Chondrocyte (in vitro differentiated cells): ENCODE measurements at regions not wholly inside any gene's neighbourhood (a gene's known extent, or its start where the extent isn't known, plus 50 kb on each side); places are given as distances from the start of the nearest gene placed in this dataset.

Experiments used
- DNase-seq: peaks from one replicate; pipeline ENCODE4 v3.0.0; 2021; ENCODE audit warnings: mixed read lengths, low spot score
- H3K27ac Mint-ChIP-seq: one replicate; pipeline ENCODE4 v1.8.0; 2021; ENCODE audit warnings: mild to moderate bottlenecking, moderate library complexity, mixed read lengths; ENCODE audit not compliant: unreplicated experiment
- H3K27me3 Mint-ChIP-seq: 2 replicates; pipeline ENCODE4 v1.8.0; 2021; ENCODE audit warnings: low read depth, mixed read lengths
- H3K36me3 Mint-ChIP-seq: 2 replicates; pipeline ENCODE4 v1.8.0; 2021; ENCODE audit warnings: low read depth, mixed read lengths
- H3K4me1 Mint-ChIP-seq: 2 replicates; pipeline ENCODE4 v1.8.0; 2021; ENCODE audit warnings: low read depth, mild to moderate bottlenecking, mixed read lengths
- H3K4me3 Mint-ChIP-seq: one replicate; pipeline ENCODE4 v1.8.0; 2021; ENCODE audit warnings: mild to moderate bottlenecking, moderate library complexity, mixed read lengths; ENCODE audit not compliant: unreplicated experiment
- H3K9me3 Mint-ChIP-seq: 2 replicates; pipeline ENCODE4 v1.8.0; 2021; ENCODE audit warnings: low read depth, mixed read lengths
- CTCF ChIP-seq: fragments of 200-600 bp; sonication (generic); IDR thresholded peaks from 2 replicates; pipeline ENCODE4 v1.5.0; 2021; ENCODE audit warnings: antibody characterized with exemption, mild to moderate bottlenecking, moderate library complexity

- no peak overlapping the region for H3K27ac Mint-ChIP-seq
- H3K4me1 Mint-ChIP-seq, result no peaks in the 10 kb centered on the region
- no peak for TF ChIP-seq CTCF
- DNase-seq, result no peak
- no peaks in the 10 kb centered on the region for H3K9me3 Mint-ChIP-seq
- no peaks in the 10 kb centered on the region for H3K36me3 Mint-ChIP-seq
- H3K27me3 Mint-ChIP-seq, result no peaks in the 10 kb centered on the region
- H3K4me3 Mint-ChIP-seq, result no peak overlapping the region
Measured at GRCh38 chr12:66739940-66740651, 61.2 kb upstream of the GRIP1 start.

GRCh38 chr12:66740732-66741131, 61.9 kb upstream of the GRIP1 start:
- Mint-ChIP-seq H3K9me3 (no peaks in the 10 kb centered on the region), H3K27ac (no peak overlapping the region), H3K27me3 (peaks cover 2% of the 10 kb centered on the region), H3K4me3 (no peak overlapping the region), H3K4me1 (no peaks in the 10 kb centered on the region), H3K36me3 (no peaks in the 10 kb centered on the region)
- no peak for DNase-seq
- no peak for TF ChIP-seq CTCF

- DNase-seq, result no peak
- no peaks in the 10 kb centered on the region for H3K9me3 Mint-ChIP-seq
- no peak for TF ChIP-seq CTCF
- no peaks in the 10 kb centered on the region for H3K36me3 Mint-ChIP-seq
- H3K4me1 Mint-ChIP-seq, result no peaks in the 10 kb centered on the region
- no peak overlapping the region for H3K27ac Mint-ChIP-seq
- H3K4me3 Mint-ChIP-seq, result no peak overlapping the region
- peaks cover 7% of the 10 kb centered on the region for H3K27me3 Mint-ChIP-seq
Measured at GRCh38 chr12:66741919-66742318, 63.0 kb upstream of the GRIP1 start.

- Mint-ChIP-seq H3K27me3 (peaks cover 7% of the 10 kb centered on the region), H3K9me3 (no peaks in the 10 kb centered on the region), H3K4me1 (no peaks in the 10 kb centered on the region), H3K36me3 (no peaks in the 10 kb centered on the region), H3K4me3 (no peak overlapping the region), H3K27ac (no peak overlapping the region)
- no peak for TF ChIP-seq CTCF
- DNase-seq, result no peak
Measured at GRCh38 chr12:66742508-66743367, 63.9 kb upstream of the GRIP1 start.

- no peak for TF ChIP-seq CTCF
- Mint-ChIP-seq H3K36me3 (no peaks in the 10 kb centered on the region), H3K27ac (no peak overlapping the region), H3K27me3 (peaks cover 7% of the 10 kb centered on the region), H3K4me1 (no peaks in the 10 kb centered on the region), H3K4me3 (no peak overlapping the region), H3K9me3 (no peaks in the 10 kb centered on the region)
- no peak for DNase-seq
Measured at GRCh38 chr12:66744461-66744860, 65.6 kb upstream of the GRIP1 start.
